HEK293 (cell line): ENCODE measurements at regions not wholly inside any gene's neighbourhood (a gene's known extent, or its start where the extent isn't known, plus 50 kb on each side); places are given as distances from the start of the nearest gene placed in this dataset.

ENCODE experiments used
- CTCF ChIA-PET: fragments of 350-600 bp; formaldehyde crosslinking; extraction: SDS; loops from one replicate; lab custom pipeline; 2021; ENCODE audit warnings: antibody characterized with exemption; lab: Yijun Ruan, JAX
- POLR2A ChIA-PET: fragments of 300-600 bp; formaldehyde crosslinking; extraction: SDS; loops from one replicate; lab custom pipeline; 2020; ENCODE audit warnings: antibody characterized with exemption, inconsistent platforms; lab: Yijun Ruan, JAX
- H3K27ac ChIP-seq: fragments of 200-500 bp; sonication (Bioruptor generic); 2 replicates; pipeline ENCODE4 v1.5.1; 2014; ENCODE audit warnings: low read depth, low read length, control low read depth, inconsistent platforms; ENCODE audit errors: extremely low read depth
- H3K36me3 ChIP-seq, 2 experiments: fragments of 200-500 bp in 1 of 2; sonication (Bioruptor generic) in 1 of 2; 1 replicate in 1 of 2; 2 replicates in 1 of 2; pipeline ENCODE4 v1.5.1; 2014 to 2017; ENCODE audit warnings: inconsistent platforms in 2 of 2, low read length in 2 of 2; ENCODE audit not compliant: control insufficient read depth in 2 of 2, insufficient read depth in 1 of 2
- H3K4me1 ChIP-seq: fragments of 200-500 bp; sonication (Bioruptor generic); 2 replicates; pipeline ENCODE4 v1.5.1; 2014; ENCODE audit warnings: mild to moderate bottlenecking, low read length, inconsistent platforms; ENCODE audit not compliant: control insufficient read depth, insufficient read depth
- H3K4me3 ChIP-seq: 2 replicates; pipeline ENCODE4 v1.5.1; 2011; ENCODE audit warnings: low read depth, mild to moderate bottlenecking, control low read depth, low read length, moderate library complexity
- H3K9me3 ChIP-seq: fragments of 200-500 bp; sonication (Bioruptor generic); 2 replicates; pipeline ENCODE4 v1.5.1; 2014; ENCODE audit warnings: low read depth, low read length, inconsistent platforms; ENCODE audit not compliant: control insufficient read depth, insufficient read depth
- BCL11A ChIP-seq: fragments of 450-650 bp; formaldehyde crosslinking; IDR thresholded peaks from 2 replicates; pipeline ENCODE4 v1.5.1; 2016; ENCODE audit warnings: low read depth, missing biosample characterization, missing genetic modification characterization
- HIC1 ChIP-seq: fragments of 450-650 bp; formaldehyde crosslinking; IDR thresholded peaks from 2 replicates; pipeline ENCODE4 v1.5.1; 2016; ENCODE audit warnings: missing biosample characterization, missing genetic modification characterization
- HOXD13 ChIP-seq: sonication (generic); formaldehyde crosslinking; IDR thresholded peaks from 2 replicates; pipeline ENCODE4 v1.8.0; 2022; ENCODE audit warnings: missing genetic modification reagents, borderline replicate concordance
- PBX3 ChIP-seq: sonication (generic); formaldehyde crosslinking; IDR thresholded peaks from 2 replicates; pipeline ENCODE4 v1.8.1; 2022; ENCODE audit warnings: mild to moderate bottlenecking, moderate library complexity, missing genetic modification reagents
- PRDM6 ChIP-seq: fragments of 450-650 bp; formaldehyde crosslinking; IDR thresholded peaks from 2 replicates; pipeline ENCODE4 v1.5.1; 2017; ENCODE audit warnings: missing biosample characterization, missing genetic modification characterization
- TRIM28 ChIP-seq: IDR thresholded peaks from 2 replicates; pipeline ENCODE4 v1.6.1; 2011; ENCODE audit warnings: low read length, control low read depth, borderline replicate concordance
- ZBTB48 ChIP-seq: fragments of 450-650 bp; formaldehyde crosslinking; IDR thresholded peaks from 2 replicates; pipeline ENCODE4 v1.5.1; 2016; ENCODE audit warnings: missing biosample characterization, missing genetic modification characterization
- ZFP3 ChIP-seq: fragments of 450-650 bp; formaldehyde crosslinking; IDR thresholded peaks from 2 replicates; pipeline ENCODE4 v1.5.1; 2016; ENCODE audit warnings: low read depth, missing biosample characterization, missing genetic modification characterization
- ZFP37 ChIP-seq: fragments of 450-650 bp; formaldehyde crosslinking; IDR thresholded peaks from 2 replicates; pipeline ENCODE4 v1.5.1; 2016; ENCODE audit warnings: missing biosample characterization, missing genetic modification characterization
- ZNF214 ChIP-seq: fragments of 450-650 bp; formaldehyde crosslinking; IDR thresholded peaks from 2 replicates; pipeline ENCODE4 v1.5.1; 2017; ENCODE audit warnings: missing biosample characterization, mild to moderate bottlenecking, missing genetic modification characterization, borderline replicate concordance
- ZNF239 ChIP-seq: fragments of 450-650 bp; formaldehyde crosslinking; IDR thresholded peaks from 2 replicates; pipeline ENCODE4 v1.5.1; 2016; ENCODE audit warnings: missing biosample characterization, missing genetic modification characterization
- ZNF24 ChIP-seq: fragments of 450-650 bp; formaldehyde crosslinking; IDR thresholded peaks from 2 replicates; pipeline ENCODE4 v1.5.1; 2016; ENCODE audit warnings: missing biosample characterization, missing genetic modification characterization
- ZNF274 ChIP-seq, 2 experiments: fragments of 200-500 bp in 1 of 2; fragments of 450-650 bp in 1 of 2; sonication (Bioruptor generic) in 1 of 2; formaldehyde crosslinking in 1 of 2; IDR thresholded peaks; 2 replicates each; pipeline versions ENCODE4 v1.5.1 to v1.6.1; 2014 to 2016; ENCODE audit warnings: borderline replicate concordance in 1 of 2, inconsistent platforms in 1 of 2, low read length in 1 of 2, missing biosample characterization in 1 of 2, missing genetic modification characterization in 1 of 2
- ZNF362 ChIP-seq: fragments of 450-650 bp; formaldehyde crosslinking; IDR thresholded peaks from 2 replicates; pipeline ENCODE4 v1.5.1; 2016; ENCODE audit warnings: missing biosample characterization, missing genetic modification characterization
- ZNF518A ChIP-seq: fragments of 450-650 bp; formaldehyde crosslinking; conservative IDR thresholded peaks from 2 replicates; pipeline ENCODE4 v1.5.1; 2016; ENCODE audit warnings: low read depth, missing biosample characterization, missing genetic modification characterization
- ZNF529 ChIP-seq: fragments of 450-650 bp; formaldehyde crosslinking; IDR thresholded peaks from 2 replicates; pipeline ENCODE4 v1.5.1; 2017; ENCODE audit warnings: missing genetic modification characterization, missing biosample characterization; ENCODE audit not compliant: insufficient replicate concordance
- ZNF530 ChIP-seq: fragments of 450-650 bp; formaldehyde crosslinking; IDR thresholded peaks from 2 replicates; pipeline ENCODE4 v1.5.1; 2016; ENCODE audit warnings: low read depth, missing biosample characterization, missing genetic modification characterization
- ZNF548 ChIP-seq: fragments of 450-650 bp; formaldehyde crosslinking; IDR thresholded peaks from 2 replicates; pipeline ENCODE4 v1.5.1; 2016; ENCODE audit warnings: missing biosample characterization, missing genetic modification characterization
- ZNF701 ChIP-seq: fragments of 450-650 bp; formaldehyde crosslinking; IDR thresholded peaks from 2 replicates; pipeline ENCODE4 v1.5.1; 2016; ENCODE audit warnings: missing biosample characterization, missing genetic modification characterization
- ZNF776 ChIP-seq: fragments of 450-650 bp; formaldehyde crosslinking; IDR thresholded peaks from 2 replicates; pipeline ENCODE4 v1.5.0; 2017; ENCODE audit warnings: missing biosample characterization, missing genetic modification characterization, borderline replicate concordance
- ZNF791 ChIP-seq: fragments of 450-650 bp; formaldehyde crosslinking; IDR thresholded peaks from 2 replicates; pipeline ENCODE4 v1.5.1; 2016; ENCODE audit warnings: missing biosample characterization, missing genetic modification characterization

- TF ChIP-seq ZNF791 (tag by site-specific recombination) (no peak), ZNF214 (tag by site-specific recombination) (no peak), ZNF24 (tag by site-specific recombination) (no peak), PRDM6 (tag by site-specific recombination) (no peak), ZFP37 (tag by site-specific recombination) (no peak), ZNF548 (tag by site-specific recombination) (no peak), BCL11A (tag by site-specific recombination) (no peak)
Observed at GRCh38 chr4:66539745-66540144, 869.5 kb upstream of the EPHA5 start (continued).

- H3K36me3 ChIP-seq = no peaks in the 10 kb centered on the region
- ChIA-PET CTCF (no interaction called here), POLR2A (no interaction called here)
- H3K27ac ChIP-seq = no peak overlapping the region
- no peak overlapping the region for H3K4me3 ChIP-seq
- H3K4me1 ChIP-seq = no peaks in the 10 kb centered on the region
- no peaks in the 10 kb centered on the region for H3K9me3 ChIP-seq
- TF ChIP-seq HOXD13 (CRISPR knock-in tag) (no peak), PBX3 (CRISPR knock-in tag) (no peak), ZNF776 (tag by site-specific recombination) (no peak), ZNF530 (tag by site-specific recombination) (no peak), ZNF239 (no peak), TRIM28 (no peak), ZNF701 (tag by site-specific recombination) (no peak), ZNF274 (IDR thresholded peaks at IDR 0.05; ENCODE audit: low read length) (no peak), ZNF274 (tag by site-specific recombination; IDR thresholded peaks at IDR 0.05; ENCODE audit: borderline replicate concordance) (no peak), ZNF518A (tag by site-specific recombination) (no peak), PRDM6 (tag by site-specific recombination) (no peak), ZFP3 (tag by site-specific recombination) (no peak), ZBTB48 (tag by site-specific recombination) (no peak), ZNF529 (tag by site-specific recombination) (no peak), HIC1 (tag by site-specific recombination) (no peak), ZNF362 (no peak)
Observed at GRCh38 chr4:66524781-66525180, 854.5 kb upstream of the EPHA5 start.
